CD4-positive, alpha-beta T cell (primary cell): ENCODE measurements at regions not wholly inside any gene's neighbourhood (a gene's known extent, or its start where the extent isn't known, plus 50 kb on each side); places are given as distances from the start of the nearest gene placed in this dataset.

Experiments
- ATAC-seq: fragments of 200-7000 bp; cut with Tn5 transposase; one replicate; pipeline ENCODE4 v1.10.0; 2022; ENCODE audit warnings: mild to moderate bottlenecking; ENCODE audit not compliant: poor library complexity
- CTCF ChIA-PET: fragments of 350-600 bp; sonication (Branson Sonifier 250); formaldehyde crosslinking; loops from one replicate; lab custom pipeline; 2021; ENCODE audit warnings: antibody characterized with exemption, inconsistent platforms; lab: Charles Lee
- POLR2A ChIA-PET: fragments of 350-600 bp; sonication (Branson Sonifier 250); formaldehyde crosslinking; loops from one replicate; lab custom pipeline; 2021; ENCODE audit warnings: antibody characterized with exemption, inconsistent platforms; lab: Charles Lee
- DNase-seq, 14 experiments: peaks; one replicate each; pipeline ENCODE4 v3.0.0-alpha.2; 2013 to 2020; ENCODE audit warnings: mixed read lengths in 2 of 14
- H3K27ac ChIP-seq, 2 donors: one replicate each; pipeline versions ENCODE4 v1.5.1 to v1.7.0; 2013; ENCODE audit warnings: low read length in 2 of 2, low read depth in 1 of 2, mild to moderate bottlenecking in 1 of 2
- H3K27me3 ChIP-seq, 2 experiments: 1 replicate in 1 of 2; 2 replicates in 1 of 2; pipeline versions ENCODE4 v1.6.1 to v1.7.0; 2013; ENCODE audit warnings: low read length in 2 of 2, control low read depth in 1 of 2, mild to moderate bottlenecking in 1 of 2, moderate library complexity in 1 of 2; ENCODE audit not compliant: insufficient read depth in 2 of 2, control insufficient read depth in 1 of 2
- H3K36me3 ChIP-seq: one replicate; pipeline ENCODE4 v1.6.1; 2013; ENCODE audit warnings: low read length, control low read depth; ENCODE audit not compliant: insufficient read depth
- H3K4me1 ChIP-seq: one replicate; pipeline ENCODE4 v1.6.1; 2013; ENCODE audit warnings: low read length, control low read depth; ENCODE audit not compliant: insufficient read depth
- H3K4me3 ChIP-seq: one replicate; pipeline ENCODE4 v1.5.1; 2013; ENCODE audit warnings: mild to moderate bottlenecking, low read length, moderate library complexity
- H3K9me3 ChIP-seq, 2 experiments: 1 replicate in 1 of 2; 2 replicates in 1 of 2; pipeline versions ENCODE4 v1.6.1 to v1.7.0; 2013; ENCODE audit warnings: low read length in 2 of 2, mild to moderate bottlenecking in 2 of 2, control low read depth in 1 of 2, moderate library complexity in 1 of 2; ENCODE audit not compliant: control insufficient read depth in 1 of 2, insufficient read depth in 1 of 2
- H3K27ac Mint-ChIP-seq: one replicate; pipeline ENCODE4 v1.8.0; 2020; ENCODE audit warnings: mixed read lengths
- H3K27me3 Mint-ChIP-seq: one replicate; pipeline ENCODE4 v1.8.0; 2021; ENCODE audit warnings: mixed read lengths
- H3K36me3 Mint-ChIP-seq: one replicate; pipeline ENCODE4 v1.8.0; 2021; ENCODE audit warnings: low read depth, mixed read lengths
- H3K4me1 Mint-ChIP-seq: one replicate; pipeline ENCODE4 v1.8.0; 2021; ENCODE audit warnings: low read depth, mixed read lengths
- H3K4me3 Mint-ChIP-seq: one replicate; pipeline ENCODE4 v1.8.0; 2020; ENCODE audit warnings: mild to moderate bottlenecking, mixed read lengths
- H3K9me3 Mint-ChIP-seq: one replicate; pipeline ENCODE4 v1.8.0; 2020; ENCODE audit warnings: mixed read lengths
- CTCF ChIP-seq: fragments of 200-600 bp; IDR thresholded peaks from one replicate; pipeline ENCODE4 v1.8.0; 2022; ENCODE audit warnings: antibody characterized with exemption, mild to moderate bottlenecking
- intact Hi-C, 2 experiments: fragments of 100-400 bp; cut with DNase I in 1 of 2; cut with micrococcal nuclease in 1 of 2; formaldehyde crosslinking; loops; one replicate each; pipeline versions ENCODE4 v1.15.1 to v1.9.0; 2023 to 2025; cut with DNase I, micrococcal nuclease

GRCh38 chr3:73718326-73719110, 93.8 kb upstream of the PDZRN3 start:
- ATAC-seq = no peak

GRCh38 chr3:73716418-73716817, 91.7 kb upstream of the PDZRN3 start:
- no peaks in the 10 kb centered on the region for H3K27me3 Mint-ChIP-seq
- no peak for TF ChIP-seq CTCF

More at GRCh38 chr3:73718326-73719110, 93.8 kb upstream of the PDZRN3 start:
- Histone ChIP-seq H3K4me3 (no peak overlapping the region), H3K36me3 (no peaks in the 10 kb centered on the region), H3K27me3 (no peaks in the 10 kb centered on the region), H3K4me1 (no peaks in the 10 kb centered on the region), H3K27ac (no peak overlapping the region), H3K9me3 (no peaks in the 10 kb centered on the region)
- intact Hi-C loops = no loop called here
- ChIA-PET CTCF (no interaction called here), POLR2A (no interaction called here)
- H3K36me3 Mint-ChIP-seq = no peaks in the 10 kb centered on the region
- TF ChIP-seq CTCF = no peak
- no peak overlapping the region for H3K4me3 Mint-ChIP-seq
- no peak overlapping the region for H3K27ac Mint-ChIP-seq
- no peak for DNase-seq
- H3K9me3 Mint-ChIP-seq = peaks cover 4% of the 10 kb centered on the region
- no peaks in the 10 kb centered on the region for H3K27me3 Mint-ChIP-seq
- H3K4me1 Mint-ChIP-seq = no peaks in the 10 kb centered on the region

GRCh38 chr3:73710340-73710739, 85.6 kb upstream of the PDZRN3 start:
- no peak overlapping the region for H3K27ac Mint-ChIP-seq
- H3K9me3 Mint-ChIP-seq = no peaks in the 10 kb centered on the region
- peaks cover 0 to 3% of the 10 kb centered on the region in 2 experiments for H3K9me3 ChIP-seq
- H3K4me3 Mint-ChIP-seq = no peak overlapping the region
- no peaks in the 10 kb centered on the region for H3K4me1 ChIP-seq
- no peaks in the 10 kb centered on the region for H3K27me3 Mint-ChIP-seq
- no peak for TF ChIP-seq CTCF
- no peaks in the 10 kb centered on the region for H3K4me1 Mint-ChIP-seq
- no peak for ATAC-seq
- H3K27me3 ChIP-seq = no peaks in the 10 kb centered on the region
- DNase-seq = no peak
- intact Hi-C loops = no loop called here
- H3K36me3 Mint-ChIP-seq = no peaks in the 10 kb centered on the region
- H3K27ac ChIP-seq = no peak overlapping the region
- POLR2A ChIA-PET = no interaction called here
- H3K36me3 ChIP-seq = no peaks in the 10 kb centered on the region
- no peak overlapping the region for H3K4me3 ChIP-seq
- CTCF ChIA-PET = no interaction called here

More at GRCh38 chr3:73716418-73716817, 91.7 kb upstream of the PDZRN3 start:
- Mint-ChIP-seq H3K27ac (no peak overlapping the region), H3K4me1 (no peaks in the 10 kb centered on the region), H3K9me3 (peaks cover 4% of the 10 kb centered on the region), H3K36me3 (no peaks in the 10 kb centered on the region), H3K4me3 (no peak overlapping the region)
- no peaks in the 10 kb centered on the region for H3K4me1 ChIP-seq
- DNase-seq = no peak
- H3K36me3 ChIP-seq = no peaks in the 10 kb centered on the region
- H3K27ac ChIP-seq = no peak overlapping the region
- no peak for ATAC-seq
- H3K9me3 ChIP-seq = no peaks in the 10 kb centered on the region
- ChIA-PET POLR2A (no interaction called here), CTCF (no interaction called here)
- no peak overlapping the region for H3K4me3 ChIP-seq
- H3K27me3 ChIP-seq = no peaks in the 10 kb centered on the region
- intact Hi-C loops = no loop called here
